SK-N-DZ (cell line): ENCODE measurements at regions not wholly inside any gene's neighbourhood (a gene's known extent, or its start where the extent isn't known, plus 50 kb on each side); places are given as distances from the start of the nearest gene placed in this dataset.

Experiments used
- DNase-seq: peaks from one replicate; pipeline ENCODE4 v3.0.0-alpha.2; 2015; ENCODE audit warnings: low spot score
- small RNA-seq, 2 experiments: library from RNA; depleted of rRNA; stranded (forward); fragments of <200 nt; gene quantifications; one replicate each; pipeline ENCODE3, GENCODE V24; 2014

- DNase-seq, result no peak
These were observed 61.5 kb upstream of the TWIST2 start for GRCh38 chr2:238786379-238786778.

GRCh38 chr2:238786792-238787490, 60.9 kb upstream of the TWIST2 start:
- DNase-seq, result no peak

- no peak for DNase-seq
These were observed 60.4 kb upstream of the TWIST2 start for GRCh38 chr2:238787501-238787900.

- DNase-seq, result no peak
These were observed 58.5 kb upstream of the TWIST2 start for GRCh38 chr2:238789317-238789806.

GRCh38 chr2:238790126-238790832, 57.6 kb upstream of the TWIST2 start:
- no peak for DNase-seq

- DNase-seq, result no peak
These were observed 57.1 kb upstream of the TWIST2 start for GRCh38 chr2:238790833-238791230.

- DNase-seq, result no peak
These were observed 56.5 kb upstream of the TWIST2 start for GRCh38 chr2:238791354-238791753.

- no peak for DNase-seq
These were observed 54.6 kb upstream of the TWIST2 start for GRCh38 chr2:238793306-238793705.

GRCh38 chr2:238793801-238794449, 54.0 kb upstream of the TWIST2 start:
- DNase-seq, result no peak

- no peak for DNase-seq
These were observed 51.5 kb upstream of the TWIST2 start for GRCh38 chr2:238796223-238796885.

- DNase-seq, result no peak
These were observed 50.3 kb upstream of the TWIST2 start for GRCh38 chr2:238797537-238797936.

Small RNAs in the stretch of these regions (small RNA-seq; reads per million reads assigned to genes)
- gene AC113618.1, result 0 to 0.04 reads per million in 2 experiments
